H9 (cell line): ENCODE measurements at regions not wholly inside any gene's neighbourhood (a gene's known extent, or its start where the extent isn't known, plus 50 kb on each side); places are given as distances from the start of the nearest gene placed in this dataset.

Source experiments
- DNase-seq: peaks from one replicate; pipeline ENCODE4 v3.0.0-alpha.2; 2017
- H2AFZ ChIP-seq: one replicate; pipeline ENCODE4 v1.6.1; 2013; ENCODE audit warnings: mild to moderate bottlenecking, low read length, control low read depth, moderate library complexity
- H2AK5ac ChIP-seq: 2 replicates; pipeline ENCODE4 v1.6.1; 2013; ENCODE audit warnings: low read length, control low read depth, mixed read lengths; ENCODE audit not compliant: insufficient read length
- H2BK120ac ChIP-seq: one replicate; pipeline ENCODE4 v1.6.1; 2013; ENCODE audit warnings: low read depth, mild to moderate bottlenecking, low read length, control low read depth, inconsistent platforms; ENCODE audit not compliant: poor library complexity, severe bottlenecking
- H2BK12ac ChIP-seq: 2 replicates; pipeline ENCODE4 v1.6.1; 2013; ENCODE audit warnings: low read length, control low read depth, mixed read lengths, low read depth; ENCODE audit not compliant: insufficient read length
- H2BK15ac ChIP-seq: 2 replicates; pipeline ENCODE4 v1.6.1; 2013; ENCODE audit warnings: low read depth, low read length, control low read depth
- H2BK20ac ChIP-seq: one replicate; pipeline ENCODE4 v1.6.1; 2013; ENCODE audit warnings: low read depth, mild to moderate bottlenecking, low read length, control low read depth, inconsistent platforms; ENCODE audit not compliant: poor library complexity, severe bottlenecking
- H2BK5ac ChIP-seq: 2 replicates; pipeline ENCODE4 v1.6.1; 2013; ENCODE audit warnings: low read length, control low read depth, mixed read lengths; ENCODE audit not compliant: insufficient read length
- H3K14ac ChIP-seq: 2 replicates; pipeline ENCODE4 v1.6.1; 2013; ENCODE audit warnings: low read length, control low read depth; ENCODE audit not compliant: insufficient read depth
- H3K18ac ChIP-seq: 2 replicates; pipeline ENCODE4 v1.6.1; 2013; ENCODE audit warnings: low read depth, mild to moderate bottlenecking, mixed read lengths, low read length, control low read depth; ENCODE audit not compliant: insufficient read length
- H3K23ac ChIP-seq: 2 replicates; pipeline ENCODE4 v1.6.1; 2013; ENCODE audit warnings: low read length, control low read depth, mixed read lengths, low read depth; ENCODE audit not compliant: insufficient read length
- H3K23me2 ChIP-seq: 2 replicates; pipeline ENCODE4 v1.6.1; 2013; ENCODE audit warnings: low read depth, mild to moderate bottlenecking, mixed read lengths, low read length, control low read depth; ENCODE audit not compliant: insufficient read length, poor library complexity, severe bottlenecking
- H3K27ac ChIP-seq: 2 replicates; pipeline ENCODE4 v1.5.1; 2013; ENCODE audit warnings: low read length, control low read depth, mixed read lengths, low read depth; ENCODE audit not compliant: insufficient read length
- H3K27me3 ChIP-seq: 2 replicates; pipeline ENCODE4 v1.6.1; 2013; ENCODE audit warnings: low read length, control low read depth, inconsistent platforms; ENCODE audit not compliant: insufficient read depth
- H3K4ac ChIP-seq: 2 replicates; pipeline ENCODE4 v1.6.1; 2013; ENCODE audit warnings: low read depth, mild to moderate bottlenecking, control low read depth, inconsistent platforms, low read length, moderate library complexity
- H3K4me1 ChIP-seq: 2 replicates; pipeline ENCODE4 v1.6.1; 2013; ENCODE audit warnings: low read length, control low read depth, inconsistent platforms; ENCODE audit not compliant: insufficient read depth
- H3K4me2 ChIP-seq: 2 replicates; pipeline ENCODE4 v1.6.1; 2013; ENCODE audit warnings: low read length, control low read depth, mixed read lengths; ENCODE audit not compliant: insufficient read length, insufficient read depth
- H3K56ac ChIP-seq: 2 replicates; pipeline ENCODE4 v1.6.1; 2013; ENCODE audit warnings: low read depth, mild to moderate bottlenecking, mixed read lengths, low read length, control low read depth; ENCODE audit not compliant: insufficient read length
- H3K79me1 ChIP-seq: 2 replicates; pipeline ENCODE4 v1.6.1; 2013; ENCODE audit warnings: low read depth, mild to moderate bottlenecking, moderate library complexity, low read length, control low read depth, inconsistent platforms; ENCODE audit not compliant: insufficient read depth, poor library complexity, severe bottlenecking
- H3K79me2 ChIP-seq: 2 replicates; pipeline ENCODE4 v1.6.1; 2013; ENCODE audit warnings: low read length, control low read depth, inconsistent platforms; ENCODE audit not compliant: insufficient read depth
- H3K9ac ChIP-seq: 2 replicates; pipeline ENCODE4 v1.6.1; 2013; ENCODE audit warnings: low read length, control low read depth, mixed read lengths; ENCODE audit not compliant: insufficient read length; ENCODE audit errors: extremely low read depth
- H3K9me3 ChIP-seq: one replicate; pipeline ENCODE4 v1.6.1; 2013; ENCODE audit warnings: low read depth, low read length, inconsistent platforms; ENCODE audit not compliant: control insufficient read depth
- H3T11ph ChIP-seq: one replicate; pipeline ENCODE4 v1.6.1; 2013; ENCODE audit warnings: mild to moderate bottlenecking, low read length, control low read depth, inconsistent platforms
- H4K20me1 ChIP-seq: one replicate; pipeline ENCODE4 v1.6.1; 2013; ENCODE audit not compliant: control insufficient read depth, insufficient read length, insufficient read depth
- H4K5ac ChIP-seq: 2 replicates; pipeline ENCODE4 v1.6.1; 2013; ENCODE audit warnings: low read depth, mild to moderate bottlenecking, mixed read lengths, low read length, control low read depth; ENCODE audit not compliant: insufficient read length
- H4K8ac ChIP-seq: replicated peaks from 2 replicates; pipeline ENCODE4 v1.6.1; 2013; ENCODE audit warnings: low read length, control low read depth, mixed read lengths, low read depth; ENCODE audit not compliant: insufficient read length
- H4K91ac ChIP-seq: 2 replicates; pipeline ENCODE4 v1.6.1; 2013; ENCODE audit warnings: low read depth, mild to moderate bottlenecking, moderate library complexity, mixed read lengths, low read length, control low read depth; ENCODE audit not compliant: insufficient read length
- H3K27ac Mint-ChIP-seq, 3 experiments: 2 replicates in 2 of 3; 3 replicates in 1 of 3; pipeline ENCODE4 v1.8.0; 2020 to 2021; ENCODE audit warnings: mixed read lengths in 3 of 3, mild to moderate bottlenecking in 1 of 3, moderate library complexity in 1 of 3
- H3K27me3 Mint-ChIP-seq: 2 replicates; pipeline ENCODE4 v1.8.0; 2021; ENCODE audit warnings: low read depth, mild to moderate bottlenecking, moderate library complexity, mixed read lengths
- H3K36me3 Mint-ChIP-seq, 3 experiments: 2 replicates in 2 of 3; 3 replicates in 1 of 3; pipeline ENCODE4 v1.8.0; 2020 to 2021; ENCODE audit warnings: low read depth in 3 of 3, mixed read lengths in 3 of 3; ENCODE audit not compliant: insufficient read depth in 1 of 3
- H3K4me1 Mint-ChIP-seq, 2 experiments: 2 replicates each; pipeline ENCODE4 v1.8.0; 2020; ENCODE audit warnings: mixed read lengths in 2 of 2
- H3K4me3 Mint-ChIP-seq, 2 experiments: 2 replicates in 1 of 2; 3 replicates in 1 of 2; pipeline ENCODE4 v1.8.0; 2020 to 2021; ENCODE audit warnings: mild to moderate bottlenecking in 2 of 2, mixed read lengths in 2 of 2, moderate library complexity in 1 of 2
- H3K9me3 Mint-ChIP-seq, 2 experiments: 2 replicates in 1 of 2; 3 replicates in 1 of 2; pipeline ENCODE4 v1.8.0; 2020; ENCODE audit warnings: mild to moderate bottlenecking in 2 of 2, mixed read lengths in 2 of 2, moderate library complexity in 1 of 2
- CTCF ChIP-seq: fragments of 200-600 bp; sonication (generic); conservative IDR thresholded peaks from 3 replicates; pipeline ENCODE4 v1.8.0; 2021; ENCODE audit warnings: antibody characterized with exemption, mild to moderate bottlenecking
- WGBS: extraction: QIAGEN DNeasy Blood & Tissue Kit; methylation state at CpG from one replicate; pipeline ENCODE4 v1.1.7; 2013; ENCODE audit warnings: missing lambda C conversion rate, low lambda C conversion rate, mixed read lengths; ENCODE audit not compliant: insufficient read length; ENCODE audit errors: extremely low coverage; 5-methylcytosine and 5-hydroxymethylcytosine counted together

- H3K79me2 ChIP-seq: no peaks in the 10 kb centered on the region
- no peaks in the 10 kb centered on the region for H3K79me1 ChIP-seq
- Mint-ChIP-seq H3K27me3 (peaks cover 7% of the 10 kb centered on the region), H3K27ac (no peak overlapping the region; a peak in 1 of 7 replicates), H3K36me3 (no peaks in the 10 kb centered on the region), H3K4me3 (no peak overlapping the region), H3K9me3 (peaks cover 0 to 2% of the 10 kb centered on the region in 2 experiments; a peak in 1 of 5 replicates), H3K4me1 (0 out of 4 replicates have a peak, but pooled peaks cover 0 to 3% of the 10 kb centered on the region in 2 experiments)
- no peak overlapping the region for H4K5ac ChIP-seq
- no peak overlapping the region for H4K8ac ChIP-seq
- no peaks in the 10 kb centered on the region for H3K4me1 ChIP-seq
- H3K27me3 ChIP-seq: no peaks in the 10 kb centered on the region
- H2AK5ac ChIP-seq: no peak overlapping the region
- no peak overlapping the region for H3K18ac ChIP-seq
- no peaks in the 10 kb centered on the region for H4K20me1 ChIP-seq
- no peak overlapping the region for H3K4me2 ChIP-seq
- no peak overlapping the region for H2BK120ac ChIP-seq
- H3K27ac ChIP-seq: no peak overlapping the region
- H2BK12ac ChIP-seq: no peak overlapping the region
- H3K23me2 ChIP-seq: no peaks in the 10 kb centered on the region
- H3K23ac ChIP-seq: no peak overlapping the region
- no peak for DNase-seq
- no peak overlapping the region for H2BK5ac ChIP-seq
- no peak for TF ChIP-seq CTCF
- H3K14ac ChIP-seq: no peak overlapping the region
- no peaks in the 10 kb centered on the region for H3K9me3 ChIP-seq
- H2BK15ac ChIP-seq: no peak overlapping the region
- no CpG with 5 or more reads among the region's 4 CpGs for WGBS
- H3K56ac ChIP-seq: no peak overlapping the region
- H3K9ac ChIP-seq: no peak overlapping the region
- H3K4ac ChIP-seq: no peak overlapping the region
- H2AFZ ChIP-seq: no peak overlapping the region
- no peak overlapping the region for H4K91ac ChIP-seq
- no peak overlapping the region for H3T11ph ChIP-seq
- no peak overlapping the region for H2BK20ac ChIP-seq
These were observed 576.2 kb upstream of the TBX3 start for GRCh38 chr12:115259968-115260747.
